DND-41 (cell line): ENCODE measurements at regions not wholly inside any gene's neighbourhood (a gene's known extent, or its start where the extent isn't known, plus 50 kb on each side); places are given as distances from the start of the nearest gene placed in this dataset.
"Not testable (repeated sequence)": the region's sequence is repeated elsewhere in the genome, so short reads cannot be mapped to it uniquely, and the experiment has no call there.

Experiments
- ATAC-seq: fragments of 200-7000 bp; cut with Tn5 transposase; 3 replicates; pipeline ENCODE4 v1.9.1; 2021; ENCODE audit warnings: low read depth; ENCODE audit not compliant: insufficient read depth
- DNase-seq: peaks from one replicate; pipeline ENCODE4 v3.0.0-alpha.2; 2020
- H2AFZ ChIP-seq: 2 replicates; pipeline ENCODE4 v1.6.0; 2012; ENCODE audit warnings: low read depth, low read length
- H3K27ac ChIP-seq: 2 replicates; pipeline ENCODE4 v1.5.1; 2012; ENCODE audit warnings: low read length, inconsistent platforms
- H3K27me3 ChIP-seq: fragments of 200-600 bp; sonication (generic); 2 replicates; pipeline ENCODE4 v1.6.0; 2012; ENCODE audit warnings: low read length, mild to moderate bottlenecking, inconsistent platforms; ENCODE audit not compliant: insufficient read depth, poor library complexity
- H3K36me3 ChIP-seq: 2 replicates; pipeline ENCODE4 v1.5.1; 2012; ENCODE audit warnings: low read length, inconsistent platforms; ENCODE audit not compliant: insufficient read depth
- H3K4me1 ChIP-seq: 2 replicates; pipeline ENCODE4 v1.5.1; 2012; ENCODE audit warnings: mild to moderate bottlenecking, low read length; ENCODE audit not compliant: insufficient read depth
- H3K4me2 ChIP-seq: 2 replicates; pipeline ENCODE4 v1.6.0; 2012; ENCODE audit warnings: mild to moderate bottlenecking, moderate library complexity, low read length, inconsistent platforms; ENCODE audit not compliant: insufficient read depth
- H3K4me3 ChIP-seq, 2 experiments: fragments of 200-600 bp in 1 of 2; shearing (Covaris generic) in 1 of 2; 2 replicates each; pipeline ENCODE4 v1.5.1; 2012 to 2016; ENCODE audit warnings: inconsistent platforms in 2 of 2, low read length in 2 of 2, mild to moderate bottlenecking in 2 of 2, low read depth in 1 of 2, moderate library complexity in 1 of 2
- H3K79me2 ChIP-seq: 2 replicates; pipeline ENCODE4 v1.6.0; 2012; ENCODE audit warnings: low read length, inconsistent platforms; ENCODE audit not compliant: insufficient read depth
- H3K9ac ChIP-seq: 2 replicates; pipeline ENCODE4 v1.6.0; 2012; ENCODE audit warnings: low read depth, mild to moderate bottlenecking, inconsistent platforms, low read length, moderate library complexity
- H3K9me3 ChIP-seq: 2 replicates; pipeline ENCODE4 v1.5.1; 2012; ENCODE audit warnings: low read length, moderate library complexity, mild to moderate bottlenecking, inconsistent platforms; ENCODE audit not compliant: insufficient read depth, severe bottlenecking
- H4K20me1 ChIP-seq: 2 replicates; pipeline ENCODE4 v1.6.0; 2012; ENCODE audit warnings: low read length; ENCODE audit not compliant: insufficient read depth
- CTCF ChIP-seq: IDR thresholded peaks from 2 replicates; pipeline ENCODE4 v1.5.1; 2012; ENCODE audit warnings: borderline replicate concordance, low read length, moderate library complexity, mild to moderate bottlenecking; ENCODE audit not compliant: poor library complexity, severe bottlenecking; ENCODE audit errors: extremely low read depth
- EZH2 ChIP-seq: IDR thresholded peaks from 3 replicates; pipeline ENCODE4 v1.6.1; 2012; ENCODE audit warnings: borderline replicate concordance, low read depth, mild to moderate bottlenecking, moderate library complexity, low read length, inconsistent platforms; ENCODE audit not compliant: severe bottlenecking

DNA sequence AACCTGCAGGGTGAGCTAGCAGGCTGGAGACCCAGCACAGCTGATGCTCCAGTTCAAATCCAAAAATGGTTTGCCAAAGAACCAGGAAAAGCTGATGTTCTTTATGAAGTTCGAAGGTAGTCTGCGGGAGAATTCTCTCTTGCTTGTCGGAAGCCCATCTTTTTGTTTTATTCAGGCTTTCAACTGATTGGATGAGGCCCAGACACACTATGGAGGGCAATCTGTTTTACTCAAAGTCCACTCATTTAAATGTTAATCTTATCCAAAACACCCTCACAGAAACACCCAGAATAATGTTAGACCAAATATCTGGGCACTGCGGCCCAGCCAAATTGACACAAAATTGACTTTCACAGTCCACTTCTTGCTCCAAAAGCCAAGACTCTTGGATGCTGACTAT, 105.6 kb upstream of the PMEPA1 start:
- Histone ChIP-seq H3K9ac (no peak overlapping the region), H3K27ac (no peak overlapping the region), H3K27me3 (peaks cover 23% of the 10 kb centered on the region), H4K20me1 (peaks cover 3% of the 10 kb centered on the region; the same call in 1 of the 2 replicates), H3K9me3 (no peaks in the 10 kb centered on the region), H3K79me2 (no peaks in the 10 kb centered on the region), H3K4me3 (no peak overlapping the region), H3K4me1 (no peaks in the 10 kb centered on the region), H2AFZ (no peak overlapping the region), H3K36me3 (no peaks in the 10 kb centered on the region), H3K4me2 (no peak overlapping the region)
- TF ChIP-seq EZH2 = no peak
- TF ChIP-seq CTCF = no peak
- no peak for DNase-seq
- no peak for ATAC-seq

DNA sequence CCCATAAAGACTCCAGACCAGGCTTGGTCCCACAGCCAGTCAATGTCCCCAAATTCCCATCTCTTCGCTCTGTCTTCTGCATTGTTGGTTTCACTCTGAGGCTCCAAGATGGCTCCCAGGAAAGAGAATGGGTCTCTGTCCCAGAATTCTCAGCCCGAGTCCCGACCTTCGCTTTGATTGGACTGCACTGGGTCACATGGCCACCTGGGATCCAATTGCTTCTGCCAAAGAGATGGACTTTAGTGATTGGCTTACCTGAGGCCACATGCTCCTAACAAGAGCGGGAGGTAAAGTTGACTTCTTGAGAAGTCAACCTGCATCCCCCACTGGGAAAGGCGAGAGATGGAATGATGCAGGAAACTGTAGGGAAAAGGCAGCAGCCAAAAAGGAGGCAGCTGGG, 104.7 kb upstream of the PMEPA1 start:
- Histone ChIP-seq H3K4me1 (no peaks in the 10 kb centered on the region), H3K27ac (no peak overlapping the region), H3K79me2 (no peaks in the 10 kb centered on the region), H3K4me3 (no peak overlapping the region), H3K4me2 (no peak overlapping the region), H3K9ac (no peak overlapping the region), H2AFZ (no peak overlapping the region), H3K27me3 (peaks cover 23% of the 10 kb centered on the region), H4K20me1 (peaks cover 3% of the 10 kb centered on the region; the same call in 1 of the 2 replicates), H3K9me3 (no peaks in the 10 kb centered on the region), H3K36me3 (no peaks in the 10 kb centered on the region)
- no peak for DNase-seq
- no peak for ATAC-seq
- no peak for TF ChIP-seq CTCF
- TF ChIP-seq EZH2 = no peak

DNA sequence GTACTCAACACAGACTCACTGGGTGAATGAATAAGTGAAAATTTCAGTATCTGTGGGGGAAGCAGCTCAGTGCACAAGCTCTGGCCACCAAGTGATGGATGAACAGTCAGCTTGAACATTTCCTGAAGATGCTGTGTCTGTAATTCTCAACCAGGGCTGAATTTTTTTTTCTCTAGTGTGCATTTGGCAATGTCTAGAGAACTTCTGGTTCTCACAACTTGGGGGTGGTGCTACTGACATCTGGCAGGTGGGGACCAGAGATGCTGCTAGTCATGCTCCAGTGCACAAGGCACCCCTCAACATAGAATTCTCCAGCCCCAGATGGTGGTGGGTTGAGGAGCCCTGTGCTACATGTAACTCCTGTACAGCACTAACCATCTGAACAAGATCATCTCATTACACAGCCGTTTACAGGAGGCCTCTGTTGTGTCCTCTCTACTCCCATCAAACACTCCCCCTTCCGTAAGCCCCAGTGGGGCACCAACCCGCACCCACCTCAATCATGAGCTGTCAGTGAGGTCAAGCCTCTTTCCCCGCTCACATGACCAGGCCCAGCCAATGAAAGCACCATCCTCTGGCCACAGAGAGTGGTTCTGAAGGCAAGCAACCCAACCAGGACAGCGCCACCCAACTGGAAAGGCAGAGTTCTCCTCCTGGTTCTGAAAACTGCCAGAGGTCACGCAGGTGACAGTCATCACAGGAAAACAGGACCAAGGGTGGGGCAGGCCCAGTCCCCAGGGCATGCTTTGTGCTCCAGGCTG, 103.9 kb upstream of the PMEPA1 start:
- Histone ChIP-seq H3K4me3 (no peak overlapping the region), H2AFZ (no peak overlapping the region), H3K79me2 (no peaks in the 10 kb centered on the region), H4K20me1 (peaks cover 3% of the 10 kb centered on the region; the same call in 1 of the 2 replicates), H3K27me3 (peaks cover 20% of the 10 kb centered on the region), H3K36me3 (no peaks in the 10 kb centered on the region), H3K4me2 (no peak overlapping the region), H3K27ac (no peak overlapping the region), H3K4me1 (no peaks in the 10 kb centered on the region), H3K9ac (no peak overlapping the region), H3K9me3 (no peaks in the 10 kb centered on the region)
- ATAC-seq (no peak), DNase-seq (no peak)
- no peak for TF ChIP-seq CTCF
- TF ChIP-seq EZH2 = no peak

DNA sequence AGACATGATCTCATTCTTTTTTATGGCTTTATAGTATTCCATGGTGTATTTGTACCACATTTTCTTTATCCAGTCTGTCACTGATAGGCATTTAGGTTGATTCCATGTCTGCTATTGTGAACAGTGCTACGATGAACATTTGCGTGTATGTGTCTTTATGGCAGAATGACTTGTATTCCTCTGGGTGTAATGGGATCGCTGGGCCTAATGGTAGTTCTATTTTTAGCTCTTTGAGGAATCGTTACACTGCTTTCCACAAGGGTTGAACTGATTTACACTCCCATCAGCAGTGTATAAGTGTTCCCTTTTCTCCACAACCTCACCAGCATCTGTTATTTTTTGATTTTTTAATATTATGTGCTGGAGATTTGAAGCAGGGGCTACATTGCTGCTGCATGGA, 102.8 kb upstream of the PMEPA1 start:
- H3K27me3 ChIP-seq = peaks cover 15% of the 10 kb centered on the region
- H3K79me2 ChIP-seq, H3K4me2 ChIP-seq, H2AFZ ChIP-seq, H3K4me3 ChIP-seq, H3K36me3 ChIP-seq, H3K9me3 ChIP-seq, H3K9ac ChIP-seq, H3K27ac ChIP-seq, ATAC-seq, H4K20me1 ChIP-seq, H3K4me1 ChIP-seq, DNase-seq: not testable (repeated sequence)
